Loucy (cell line): ENCODE measurements at regions not wholly inside any gene's neighbourhood (a gene's known extent, or its start where the extent isn't known, plus 50 kb on each side); places are given as distances from the start of the nearest gene placed in this dataset.

Source experiments
- EZH2phosphoT487 ChIP-seq: fragments of 200-600 bp; IDR thresholded peaks from 2 replicates; pipeline ENCODE4 v1.6.1; 2018; ENCODE audit warnings: antibody characterized with exemption, mild to moderate bottlenecking, moderate library complexity, borderline replicate concordance
- TF ChIP-seq, protein P1 (sequence below): fragments of 200-600 bp; sonication (generic); conservative IDR thresholded peaks from 2 replicates; pipeline ENCODE4 v1.5.1; 2014; ENCODE audit warnings: mild to moderate bottlenecking, antibody characterized with exemption, low read length

DNA sequence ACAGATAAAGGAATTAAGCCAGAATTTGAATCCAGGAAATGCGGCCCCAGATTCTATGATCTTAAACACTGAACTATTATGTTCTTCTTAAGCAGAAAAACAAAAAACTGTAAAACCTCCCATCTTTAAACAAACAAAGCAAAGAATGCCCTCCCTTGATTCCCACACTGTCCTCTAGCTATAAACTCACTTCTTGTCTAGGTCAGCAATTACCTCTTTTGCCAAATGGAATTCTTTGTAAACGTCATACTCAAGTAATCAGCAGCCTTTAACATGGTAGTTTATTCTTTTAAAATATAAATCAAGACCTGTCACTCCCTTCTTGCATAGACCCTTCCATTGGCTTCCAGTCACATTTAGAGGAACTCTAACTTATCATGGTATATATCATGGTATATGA is 958.9 kb upstream of the CNTN5 start:
- TF ChIP-seq, protein P1, sequence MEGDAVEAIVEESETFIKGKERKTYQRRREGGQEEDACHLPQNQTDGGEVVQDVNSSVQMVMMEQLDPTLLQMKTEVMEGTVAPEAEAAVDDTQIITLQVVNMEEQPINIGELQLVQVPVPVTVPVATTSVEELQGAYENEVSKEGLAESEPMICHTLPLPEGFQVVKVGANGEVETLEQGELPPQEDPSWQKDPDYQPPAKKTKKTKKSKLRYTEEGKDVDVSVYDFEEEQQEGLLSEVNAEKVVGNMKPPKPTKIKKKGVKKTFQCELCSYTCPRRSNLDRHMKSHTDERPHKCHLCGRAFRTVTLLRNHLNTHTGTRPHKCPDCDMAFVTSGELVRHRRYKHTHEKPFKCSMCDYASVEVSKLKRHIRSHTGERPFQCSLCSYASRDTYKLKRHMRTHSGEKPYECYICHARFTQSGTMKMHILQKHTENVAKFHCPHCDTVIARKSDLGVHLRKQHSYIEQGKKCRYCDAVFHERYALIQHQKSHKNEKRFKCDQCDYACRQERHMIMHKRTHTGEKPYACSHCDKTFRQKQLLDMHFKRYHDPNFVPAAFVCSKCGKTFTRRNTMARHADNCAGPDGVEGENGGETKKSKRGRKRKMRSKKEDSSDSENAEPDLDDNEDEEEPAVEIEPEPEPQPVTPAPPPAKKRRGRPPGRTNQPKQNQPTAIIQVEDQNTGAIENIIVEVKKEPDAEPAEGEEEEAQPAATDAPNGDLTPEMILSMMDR: no peak
- TF ChIP-seq EZH2phosphoT487: no peak
